OCI-LY3 (cell line): ENCODE measurements at regions not wholly inside any gene's neighbourhood (a gene's known extent, or its start where the extent isn't known, plus 50 kb on each side); places are given as distances from the start of the nearest gene placed in this dataset.

Experiments used
- CTCF ChIP-seq: fragments of 200-600, 300-600 bp; sonication (generic); IDR thresholded peaks from 2 replicates; pipeline ENCODE4 v1.5.1; 2014; ENCODE audit warnings: antibody characterized with exemption, low read length, low read depth
- EZH2phosphoT487 ChIP-seq: fragments of 200-600 bp; shearing (Covaris generic); IDR thresholded peaks from 2 replicates; pipeline ENCODE4 v1.6.1; 2018; ENCODE audit warnings: antibody characterized with exemption, mixed run types, low read depth

DNA sequence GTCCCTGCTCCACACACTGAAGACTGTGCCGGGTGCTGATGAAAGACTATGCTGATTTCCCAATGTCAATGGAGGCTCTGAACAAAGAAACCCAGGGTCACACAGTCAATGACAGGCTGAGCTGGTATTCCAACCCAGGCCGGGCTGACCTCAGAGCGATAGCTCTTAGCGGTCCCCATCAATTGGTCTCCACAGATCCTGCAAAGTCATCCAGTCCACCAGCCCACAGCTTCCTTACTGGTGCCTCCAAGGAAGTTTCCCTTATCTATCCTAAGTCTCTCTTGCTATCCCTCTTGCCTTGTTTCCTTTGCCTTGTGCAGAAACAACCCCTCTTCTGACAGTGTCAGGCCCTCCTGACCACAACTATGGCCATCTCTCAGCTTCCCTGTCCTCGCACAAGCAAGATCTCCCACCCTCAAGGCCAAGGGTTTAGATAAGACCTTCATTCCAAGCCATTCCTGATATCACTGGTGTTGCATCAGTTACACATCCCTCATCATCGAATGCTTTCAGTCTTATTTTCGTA, 52.7 kb upstream of the KSR1 start:
- no peak for TF ChIP-seq CTCF
- TF ChIP-seq EZH2phosphoT487, result no peak
